GM18873 (cell line): ENCODE measurements at regions not wholly inside any gene's neighbourhood (a gene's known extent, or its start where the extent isn't known, plus 50 kb on each side); places are given as distances from the start of the nearest gene placed in this dataset.

Experiments
- ATAC-seq: cut with Tn5 transposase; IDR thresholded peaks from one replicate; pipeline ENCODE4 v1.9.1; 2021; ENCODE audit warnings: mild to moderate bottlenecking, moderate library complexity, moderate number of reproducible peaks; ENCODE audit not compliant: unreplicated experiment, low FRiP score

GRCh38 chrX:148448686-148449085 is 51.7 kb upstream of the AFF2 start:
- no peak for ATAC-seq
